ENCODE measurements at regions not wholly inside any gene's neighbourhood (a gene's known extent, or its start where the extent isn't known, plus 50 kb on each side); places are given as distances from the start of the nearest gene placed in this dataset.

GRCh38 chr22:49480896-49481658 is 346.6 kb downstream of the BRD1 start (continued):
- no peak for TF ChIP-seq CTCF (conservative IDR thresholded peaks at IDR 0.05; ENCODE audit: low read depth in 2 of 2)
- no peak for TF ChIP-seq CREB1 (CRISPR knock-in tag; IDR thresholded peaks at IDR 0.05; ENCODE audit: low read depth)
- TF ChIP-seq NANOG (IDR thresholded peaks at IDR 0.05; ENCODE audit: borderline replicate concordance), result no peak
- TF ChIP-seq STAT1 (IDR thresholded peaks at IDR 0.05; ENCODE audit: unreplicated experiment), result no peak

DNA sequence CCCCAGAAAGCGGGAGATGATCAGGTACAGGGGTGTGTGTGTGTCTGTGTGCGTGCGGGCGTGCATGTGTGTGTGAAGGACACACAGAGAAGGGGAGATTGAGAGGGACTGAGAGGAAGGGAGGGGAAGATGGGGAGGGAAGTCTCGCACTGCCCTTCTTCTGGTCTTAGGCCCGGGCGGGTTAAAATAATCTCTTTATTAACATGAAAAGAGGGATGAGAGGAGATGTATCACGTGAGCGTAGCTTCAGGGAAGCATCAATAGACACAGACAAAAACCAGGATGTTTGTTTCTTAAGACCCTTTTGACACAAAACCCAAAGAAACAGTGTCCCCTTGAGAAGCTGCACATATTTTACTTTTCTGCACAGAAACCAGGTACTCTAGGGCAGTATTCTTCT is 347.3 kb downstream of the BRD1 start:
- Histone ChIP-seq H3K27me3 (ENCODE audit: insufficient read depth) (no peaks in the 10 kb centered on the region), H3K4me1 (ENCODE audit: insufficient read depth) (no peaks in the 10 kb centered on the region), H2AFZ (no peak overlapping the region), H3F3A (replicated peaks; ENCODE audit: low read depth) (no peaks in the 10 kb centered on the region), H4K20me1 (replicated peaks; ENCODE audit: insufficient read depth) (no peaks in the 10 kb centered on the region), H3K79me2 (replicated peaks; ENCODE audit: insufficient read depth) (no peaks in the 10 kb centered on the region), H3K27ac (ENCODE audit: low read depth) (no peak overlapping the region), H3K4me3 (no peak overlapping the region), H3K4me2 (no peak overlapping the region), H3K9me2 (ENCODE audit: insufficient read depth) (no peaks in the 10 kb centered on the region), H3K36me3 (ENCODE audit: insufficient read depth) (peaks cover 4% of the 10 kb centered on the region; the same call in 1 of the 2 replicates)
- Mint-ChIP-seq H3K27ac (no peak overlapping the region), H3K27me3 (ENCODE audit: insufficient read depth, low read depth, poor library complexity) (peaks cover 6% of the 10 kb centered on the region), H3K4me3 (no peak overlapping the region), H3K4me1 (peaks cover 48% of the 10 kb centered on the region), H3K9me3 (peaks cover 5% of the 10 kb centered on the region), H3K36me3 (ENCODE audit: low read depth) (peaks cover 6% of the 10 kb centered on the region; the same call in 2 of the 3 replicates)
- ATAC-seq (no peak), DNase-seq (ENCODE audit: low spot score) (no peak)
- TF ChIP-seq, protein P1, sequence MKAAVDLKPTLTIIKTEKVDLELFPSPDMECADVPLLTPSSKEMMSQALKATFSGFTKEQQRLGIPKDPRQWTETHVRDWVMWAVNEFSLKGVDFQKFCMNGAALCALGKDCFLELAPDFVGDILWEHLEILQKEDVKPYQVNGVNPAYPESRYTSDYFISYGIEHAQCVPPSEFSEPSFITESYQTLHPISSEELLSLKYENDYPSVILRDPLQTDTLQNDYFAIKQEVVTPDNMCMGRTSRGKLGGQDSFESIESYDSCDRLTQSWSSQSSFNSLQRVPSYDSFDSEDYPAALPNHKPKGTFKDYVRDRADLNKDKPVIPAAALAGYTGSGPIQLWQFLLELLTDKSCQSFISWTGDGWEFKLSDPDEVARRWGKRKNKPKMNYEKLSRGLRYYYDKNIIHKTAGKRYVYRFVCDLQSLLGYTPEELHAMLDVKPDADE (IDR thresholded peaks at IDR 0.05), result no peak
- TF ChIP-seq, protein P2, sequence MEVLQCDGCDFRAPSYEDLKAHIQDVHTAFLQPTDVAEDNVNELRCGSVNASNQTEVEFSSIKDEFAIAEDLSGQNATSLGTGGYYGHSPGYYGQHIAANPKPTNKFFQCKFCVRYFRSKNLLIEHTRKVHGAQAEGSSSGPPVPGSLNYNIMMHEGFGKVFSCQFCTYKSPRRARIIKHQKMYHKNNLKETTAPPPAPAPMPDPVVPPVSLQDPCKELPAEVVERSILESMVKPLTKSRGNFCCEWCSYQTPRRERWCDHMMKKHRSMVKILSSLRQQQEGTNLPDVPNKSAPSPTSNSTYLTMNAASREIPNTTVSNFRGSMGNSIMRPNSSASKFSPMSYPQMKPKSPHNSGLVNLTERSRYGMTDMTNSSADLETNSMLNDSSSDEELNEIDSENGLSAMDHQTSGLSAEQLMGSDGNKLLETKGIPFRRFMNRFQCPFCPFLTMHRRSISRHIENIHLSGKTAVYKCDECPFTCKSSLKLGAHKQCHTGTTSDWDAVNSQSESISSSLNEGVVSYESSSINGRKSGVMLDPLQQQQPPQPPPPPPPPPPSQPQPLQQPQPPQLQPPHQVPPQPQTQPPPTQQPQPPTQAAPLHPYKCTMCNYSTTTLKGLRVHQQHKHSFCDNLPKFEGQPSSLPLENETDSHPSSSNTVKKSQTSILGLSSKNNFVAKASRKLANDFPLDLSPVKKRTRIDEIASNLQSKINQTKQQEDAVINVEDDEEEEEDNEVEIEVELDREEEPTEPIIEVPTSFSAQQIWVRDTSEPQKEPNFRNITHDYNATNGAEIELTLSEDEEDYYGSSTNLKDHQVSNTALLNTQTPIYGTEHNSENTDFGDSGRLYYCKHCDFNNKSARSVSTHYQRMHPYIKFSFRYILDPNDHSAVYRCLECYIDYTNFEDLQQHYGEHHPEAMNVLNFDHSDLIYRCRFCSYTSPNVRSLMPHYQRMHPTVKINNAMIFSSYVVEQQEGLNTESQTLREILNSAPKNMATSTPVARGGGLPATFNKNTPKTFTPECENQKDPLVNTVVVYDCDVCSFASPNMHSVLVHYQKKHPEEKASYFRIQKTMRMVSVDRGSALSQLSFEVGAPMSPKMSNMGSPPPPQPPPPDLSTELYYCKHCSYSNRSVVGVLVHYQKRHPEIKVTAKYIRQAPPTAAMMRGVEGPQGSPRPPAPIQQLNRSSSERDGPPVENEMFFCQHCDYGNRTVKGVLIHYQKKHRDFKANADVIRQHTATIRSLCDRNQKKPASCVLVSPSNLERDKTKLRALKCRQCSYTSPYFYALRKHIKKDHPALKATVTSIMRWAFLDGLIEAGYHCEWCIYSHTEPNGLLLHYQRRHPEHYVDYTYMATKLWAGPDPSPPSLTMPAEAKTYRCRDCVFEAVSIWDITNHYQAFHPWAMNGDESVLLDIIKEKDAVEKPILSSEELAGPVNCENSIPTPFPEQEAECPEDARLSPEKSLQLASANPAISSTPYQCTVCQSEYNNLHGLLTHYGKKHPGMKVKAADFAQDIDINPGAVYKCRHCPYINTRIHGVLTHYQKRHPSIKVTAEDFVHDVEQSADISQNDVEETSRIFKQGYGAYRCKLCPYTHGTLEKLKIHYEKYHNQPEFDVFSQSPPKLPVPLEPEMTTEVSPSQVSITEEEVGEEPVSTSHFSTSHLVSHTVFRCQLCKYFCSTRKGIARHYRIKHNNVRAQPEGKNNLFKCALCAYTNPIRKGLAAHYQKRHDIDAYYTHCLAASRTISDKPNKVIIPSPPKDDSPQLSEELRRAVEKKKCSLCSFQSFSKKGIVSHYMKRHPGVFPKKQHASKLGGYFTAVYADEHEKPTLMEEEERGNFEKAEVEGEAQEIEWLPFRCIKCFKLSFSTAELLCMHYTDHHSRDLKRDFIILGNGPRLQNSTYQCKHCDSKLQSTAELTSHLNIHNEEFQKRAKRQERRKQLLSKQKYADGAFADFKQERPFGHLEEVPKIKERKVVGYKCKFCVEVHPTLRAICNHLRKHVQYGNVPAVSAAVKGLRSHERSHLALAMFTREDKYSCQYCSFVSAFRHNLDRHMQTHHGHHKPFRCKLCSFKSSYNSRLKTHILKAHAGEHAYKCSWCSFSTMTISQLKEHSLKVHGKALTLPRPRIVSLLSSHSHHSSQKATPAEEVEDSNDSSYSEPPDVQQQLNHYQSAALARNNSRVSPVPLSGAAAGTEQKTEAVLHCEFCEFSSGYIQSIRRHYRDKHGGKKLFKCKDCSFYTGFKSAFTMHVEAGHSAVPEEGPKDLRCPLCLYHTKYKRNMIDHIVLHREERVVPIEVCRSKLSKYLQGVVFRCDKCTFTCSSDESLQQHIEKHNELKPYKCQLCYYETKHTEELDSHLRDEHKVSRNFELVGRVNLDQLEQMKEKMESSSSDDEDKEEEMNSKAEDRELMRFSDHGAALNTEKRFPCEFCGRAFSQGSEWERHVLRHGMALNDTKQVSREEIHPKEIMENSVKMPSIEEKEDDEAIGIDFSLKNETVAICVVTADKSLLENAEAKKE (CRISPR knock-in tag; IDR thresholded peaks at IDR 0.05), result no peak
- TF ChIP-seq JUNB (IDR thresholded peaks at IDR 0.05; ENCODE audit: unreplicated experiment) (no peak), ZNF331 (CRISPR knock-in tag; IDR thresholded peaks at IDR 0.05; ENCODE audit: low read depth) (no peak), REST (IDR thresholded peaks at IDR 0.05; ENCODE audit: unreplicated experiment) (no peak), ZNF114 (CRISPR knock-in tag; IDR thresholded peaks at IDR 0.05) (no peak), NANOG (IDR thresholded peaks at IDR 0.05; ENCODE audit: borderline replicate concordance) (no peak)

All from GM23338 (cell line).